Muscle of leg (tissue), 3 donors: ENCODE measurements at regions not wholly inside any gene's neighbourhood (a gene's known extent, or its start where the extent isn't known, plus 50 kb on each side); places are given as distances from the start of the nearest gene placed in this dataset.
"Not testable (repeated sequence)": the region's sequence is repeated elsewhere in the genome, so short reads cannot be mapped to it uniquely, and the experiment has no call there.

Experiments used
- DNase-seq: peaks from one replicate; pipeline ENCODE4 v3.0.0; 2013
- H3K27ac ChIP-seq: one replicate; pipeline ENCODE4 v1.5.1; 2013; ENCODE audit warnings: mild to moderate bottlenecking, low read length, control low read depth
- H3K27me3 ChIP-seq: one replicate; pipeline ENCODE4 v1.6.1; 2013; ENCODE audit warnings: low read length; ENCODE audit not compliant: control insufficient read depth, insufficient read depth
- H3K36me3 ChIP-seq: one replicate; pipeline ENCODE4 v1.6.1; 2013; ENCODE audit warnings: low read length; ENCODE audit not compliant: control insufficient read depth, insufficient read depth
- H3K4me1 ChIP-seq: one replicate; pipeline ENCODE4 v1.6.1; 2013; ENCODE audit warnings: low read length; ENCODE audit not compliant: control insufficient read depth, insufficient read depth
- H3K4me3 ChIP-seq: one replicate; pipeline ENCODE4 v1.5.1; 2013; ENCODE audit warnings: low read length, control low read depth
- H3K9me3 ChIP-seq: replicated peaks from 2 replicates; pipeline ENCODE4 v1.6.1; 2013; ENCODE audit warnings: low read depth, low read length; ENCODE audit not compliant: control insufficient read depth
- WGBS: methylation state at CpG from one replicate; pipeline ENCODE4 v1.1.5; 2013; ENCODE audit warnings: missing lambda C conversion rate; ENCODE audit not compliant: insufficient coverage; 5-methylcytosine and 5-hydroxymethylcytosine counted together

DNA sequence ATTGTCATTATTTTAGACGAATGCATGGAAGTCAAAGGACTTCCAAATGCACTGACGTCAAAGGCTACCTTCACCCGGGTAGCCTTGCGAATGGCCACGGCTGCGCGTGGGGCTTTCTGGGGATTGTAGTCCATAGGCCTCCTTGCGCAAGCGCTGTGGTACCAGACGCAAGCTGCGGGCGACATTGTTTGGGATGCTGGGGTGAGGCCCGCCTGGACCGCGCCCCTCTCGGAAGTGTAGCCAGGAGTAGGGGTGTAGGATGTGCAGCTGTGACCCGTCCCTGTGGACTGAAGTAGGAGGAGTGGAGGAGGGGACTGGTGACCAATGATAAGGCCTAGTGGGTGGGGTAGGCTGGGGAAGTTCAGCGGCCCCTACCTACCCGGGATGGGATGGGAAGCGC, 720.0 kb upstream of the DEFB115 start:
- not testable (repeated sequence) for H3K4me3 ChIP-seq, H3K27me3 ChIP-seq, H3K9me3 ChIP-seq, DNase-seq, H3K4me1 ChIP-seq, H3K36me3 ChIP-seq, H3K27ac ChIP-seq
- WGBS: 44% methylated on average over 20 of the region's 20 CpGs

DNA sequence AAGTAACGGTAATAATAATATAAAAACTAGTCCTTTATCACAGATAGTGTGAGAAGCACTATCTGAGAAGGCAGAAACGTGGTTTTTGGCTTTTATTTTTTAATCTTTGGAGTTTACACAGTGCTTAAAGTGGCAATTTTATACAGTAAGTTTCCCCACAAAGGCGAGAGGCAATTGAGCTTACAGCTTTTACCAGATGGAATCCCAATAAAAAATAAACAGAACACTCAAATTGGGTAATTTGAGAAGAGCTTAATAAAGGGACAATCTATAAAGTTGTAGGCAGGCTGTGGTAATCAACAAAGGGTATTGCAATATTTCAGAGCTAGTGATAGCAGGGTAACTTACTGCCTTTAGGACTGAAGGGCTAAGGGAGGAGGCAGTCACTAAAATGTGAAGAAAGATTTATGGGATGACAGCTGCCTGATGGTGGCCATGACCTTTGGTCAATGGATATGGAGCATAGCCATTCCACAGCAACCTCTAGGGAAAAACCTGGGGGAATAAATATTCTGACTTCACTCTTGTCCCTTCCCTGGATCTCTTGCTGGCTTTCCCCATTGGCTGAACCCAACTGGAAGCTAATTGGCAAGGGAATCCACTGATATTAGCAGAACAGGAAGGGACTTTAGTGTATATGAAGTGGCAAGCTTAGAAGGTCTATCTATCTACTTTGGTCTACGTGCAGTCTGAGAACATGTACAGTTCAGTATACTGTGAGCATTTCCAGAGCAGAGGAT, 717.0 kb upstream of the DEFB115 start:
- no CpG with 5 or more reads among the region's 4 CpGs for WGBS
- not testable (repeated sequence) for H3K4me1 ChIP-seq, H3K4me3 ChIP-seq, H3K27ac ChIP-seq, H3K9me3 ChIP-seq, H3K36me3 ChIP-seq, DNase-seq, H3K27me3 ChIP-seq

DNA sequence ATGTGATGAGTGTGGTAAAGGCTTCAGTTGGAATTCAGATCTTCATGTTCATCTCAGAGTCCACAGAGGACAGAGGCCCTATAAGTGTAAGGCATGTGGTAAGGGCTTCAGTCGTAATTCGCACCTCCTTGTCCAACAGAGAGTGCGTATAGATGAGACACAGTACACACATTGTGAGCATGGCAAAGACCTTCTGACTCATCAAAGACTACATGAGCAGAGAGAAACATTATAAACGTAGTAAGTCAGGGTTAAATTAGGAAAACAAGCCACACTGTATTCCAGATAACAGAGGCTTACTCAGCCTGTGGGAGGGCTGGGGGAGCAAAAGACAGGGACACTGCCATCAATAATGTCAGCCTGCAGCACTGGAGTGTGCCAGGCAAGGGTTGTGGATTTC, 706.2 kb upstream of the DEFB115 start:
- not testable (repeated sequence) for H3K4me1 ChIP-seq, H3K27me3 ChIP-seq, H3K4me3 ChIP-seq, DNase-seq, H3K9me3 ChIP-seq, H3K36me3 ChIP-seq, H3K27ac ChIP-seq
- no CpG with 5 or more reads among the region's 4 CpGs for WGBS

DNA sequence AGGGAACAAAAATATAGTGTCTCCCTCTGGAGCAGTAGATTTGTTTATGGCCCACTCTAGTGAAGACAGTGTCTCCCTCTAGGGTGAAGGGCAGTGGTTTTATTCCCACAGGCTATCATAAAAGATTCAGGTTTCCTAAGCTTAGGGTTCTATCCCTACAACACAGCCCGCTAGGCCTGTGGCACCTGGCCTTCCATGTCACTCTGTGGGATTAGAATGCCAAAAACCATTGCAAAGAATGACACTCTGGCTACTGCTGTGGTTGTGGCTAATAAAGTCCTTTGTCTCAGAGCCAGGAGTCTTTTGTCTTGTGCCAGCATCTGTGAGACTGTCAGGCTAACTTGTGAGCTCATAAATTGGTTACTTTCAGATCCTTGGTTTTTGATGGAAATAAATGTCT, 700.7 kb upstream of the DEFB115 start:
- not testable (repeated sequence) for H3K27ac ChIP-seq, H3K4me1 ChIP-seq, H3K4me3 ChIP-seq, DNase-seq, H3K36me3 ChIP-seq, H3K27me3 ChIP-seq, H3K9me3 ChIP-seq
- no CpG with 5 or more reads among the region's 1 CpG for WGBS

DNA sequence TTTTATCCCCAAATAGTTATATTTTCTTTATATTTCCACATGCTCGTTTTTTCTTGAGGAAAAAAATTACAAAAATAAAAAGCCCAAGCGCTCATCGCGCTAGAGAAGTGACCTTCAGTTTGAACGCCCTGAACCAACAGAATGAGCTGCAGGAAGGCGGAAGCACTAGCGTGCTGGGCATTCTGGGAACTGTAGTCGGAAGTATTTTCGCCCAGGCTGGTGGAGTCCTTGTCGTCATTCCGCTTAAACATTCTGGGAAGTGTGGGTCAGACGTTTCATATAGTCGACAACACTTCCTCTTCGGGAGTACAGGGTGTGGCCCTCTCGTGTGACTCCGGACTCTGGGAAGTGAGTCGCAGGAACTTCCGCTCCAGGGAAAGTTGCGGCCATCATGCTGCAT, 692.4 kb upstream of the DEFB115 start:
- not testable (repeated sequence) for H3K4me1 ChIP-seq, H3K36me3 ChIP-seq, DNase-seq, H3K4me3 ChIP-seq, H3K9me3 ChIP-seq, H3K27ac ChIP-seq, H3K27me3 ChIP-seq
- 66% methylated on average over 15 of the region's 19 CpGs for WGBS

DNA sequence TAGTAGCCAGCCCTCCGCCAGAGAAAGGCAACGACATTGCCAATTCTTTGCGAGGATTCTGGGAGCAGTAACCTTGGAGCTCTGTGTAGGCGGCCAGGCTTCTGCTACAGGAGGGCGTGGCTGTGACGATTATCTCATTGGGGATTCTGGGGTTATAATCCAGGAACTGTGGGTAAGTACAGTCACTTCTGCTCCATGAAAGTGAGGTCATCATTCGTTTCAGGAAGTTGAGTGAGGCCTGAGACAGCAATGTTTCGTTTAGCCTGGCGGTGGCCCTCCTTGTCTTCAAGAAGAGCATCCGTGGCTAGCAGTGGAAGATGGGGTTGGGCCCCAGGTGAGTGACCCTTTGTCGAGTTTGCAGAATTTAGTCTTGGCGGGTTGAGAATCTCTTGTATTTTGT, 687.6 kb upstream of the DEFB115 start:
- not testable (repeated sequence) for H3K27me3 ChIP-seq, H3K4me3 ChIP-seq, H3K9me3 ChIP-seq, H3K36me3 ChIP-seq, H3K4me1 ChIP-seq, DNase-seq, H3K27ac ChIP-seq
- 90% methylated on average over 3 of the region's 12 CpGs for WGBS

DNA sequence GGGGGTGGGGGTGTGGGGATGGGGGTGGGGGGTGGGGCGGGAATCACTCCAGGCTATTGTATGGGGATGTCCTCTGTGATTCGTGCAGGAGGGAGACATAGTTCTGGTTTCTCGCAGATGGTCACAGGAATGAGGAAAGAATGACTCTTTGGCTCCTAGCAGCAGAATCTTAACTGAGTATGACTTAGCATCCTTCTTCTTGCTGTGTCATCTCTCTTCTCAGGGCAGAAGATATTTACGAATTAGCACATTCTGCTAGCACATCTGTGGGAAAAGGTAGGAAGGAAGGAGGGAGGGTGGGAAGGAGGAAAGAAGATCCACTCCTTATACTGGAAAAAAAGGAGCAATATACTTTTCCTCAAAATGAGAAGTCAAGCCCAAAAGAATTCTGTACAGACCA, 686.8 kb upstream of the DEFB115 start:
- H3K27ac ChIP-seq, H3K27me3 ChIP-seq, H3K4me1 ChIP-seq, H3K4me3 ChIP-seq, H3K9me3 ChIP-seq, DNase-seq, H3K36me3 ChIP-seq: not testable (repeated sequence)
- WGBS: no CpG with 5 or more reads among the region's 4 CpGs

DNA sequence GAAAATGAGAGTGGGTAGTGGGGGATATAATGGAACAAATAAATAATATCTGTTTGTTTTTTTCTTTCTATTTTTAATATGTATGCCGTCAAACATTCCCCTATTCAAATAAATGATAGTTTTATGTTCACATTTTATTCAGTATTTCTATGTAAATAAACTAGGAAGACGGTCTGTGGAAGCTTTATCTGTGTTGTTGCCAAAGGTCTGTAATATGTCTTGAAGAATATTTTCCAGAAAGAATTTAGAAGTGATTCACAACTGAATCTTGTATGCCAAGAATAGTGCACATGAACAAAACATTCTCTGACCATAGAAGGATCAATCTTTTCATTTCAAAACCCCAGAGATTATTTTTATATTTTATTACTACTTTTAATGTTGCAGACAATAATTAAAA, 683.1 kb upstream of the DEFB115 start:
- H3K9me3 ChIP-seq, H3K36me3 ChIP-seq, H3K4me1 ChIP-seq, DNase-seq, H3K4me3 ChIP-seq, H3K27ac ChIP-seq, H3K27me3 ChIP-seq: not testable (repeated sequence)
- no CpG with 5 or more reads among the region's 2 CpGs for WGBS

DNA sequence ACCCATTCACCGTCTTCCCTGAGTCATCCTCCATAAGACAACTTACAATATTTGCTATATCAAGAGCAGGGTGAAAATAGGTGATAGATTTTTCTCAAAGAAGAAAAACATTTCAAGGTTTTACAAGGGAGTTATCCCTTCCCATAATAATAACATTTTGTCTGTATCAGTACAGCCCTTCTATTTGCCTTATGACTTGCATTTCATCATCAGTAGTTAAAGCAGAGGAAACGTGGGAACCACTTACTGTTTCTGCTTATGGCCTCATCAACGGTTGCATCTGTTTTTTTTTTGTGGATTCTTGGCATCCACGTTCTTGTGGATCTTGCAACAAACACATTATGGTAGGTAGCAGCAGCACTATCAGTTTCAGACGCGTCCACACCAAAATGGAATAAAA, 678.4 kb upstream of the DEFB115 start:
- no CpG with 5 or more reads among the region's 6 CpGs for WGBS
- not testable (repeated sequence) for H3K27ac ChIP-seq, H3K4me3 ChIP-seq, H3K36me3 ChIP-seq, H3K9me3 ChIP-seq, DNase-seq, H3K27me3 ChIP-seq, H3K4me1 ChIP-seq

DNA sequence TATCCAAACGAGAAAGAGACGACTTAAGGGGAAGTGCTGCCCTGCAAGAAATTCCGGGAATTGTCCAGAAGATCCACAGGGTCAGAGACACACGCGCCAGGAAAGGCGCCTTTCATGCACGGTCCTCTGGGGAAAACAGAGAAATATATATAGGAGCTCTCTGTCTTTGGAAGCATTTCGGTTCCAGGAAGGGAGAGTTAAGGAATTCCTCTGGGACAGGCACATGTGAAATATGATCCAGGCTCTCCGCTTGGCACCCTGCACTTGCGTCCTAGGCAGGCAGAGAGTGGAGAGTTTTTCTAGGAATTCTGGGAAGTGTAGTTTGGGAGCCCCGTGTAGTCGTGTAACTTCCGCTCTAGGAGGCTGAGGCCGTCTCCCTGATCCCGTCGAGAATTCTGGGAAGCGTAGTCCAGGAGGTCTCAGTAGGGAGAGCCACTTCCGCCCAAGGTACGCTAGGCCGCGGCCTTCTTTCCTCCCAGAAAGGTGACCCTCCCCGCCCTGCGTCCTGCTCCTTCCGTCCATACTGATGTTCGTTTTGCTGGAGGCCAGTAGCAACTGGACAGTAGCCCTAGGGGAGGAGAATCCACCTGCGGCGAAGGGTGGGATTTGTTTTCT, 677.5 kb upstream of the DEFB115 start:
- H3K36me3 ChIP-seq, H3K27ac ChIP-seq, H3K4me3 ChIP-seq, H3K4me1 ChIP-seq, H3K9me3 ChIP-seq, H3K27me3 ChIP-seq: not testable (repeated sequence)
- DNase-seq: peak; percentile 22
- 28% methylated on average over 4 of the region's 27 CpGs for WGBS

DNA sequence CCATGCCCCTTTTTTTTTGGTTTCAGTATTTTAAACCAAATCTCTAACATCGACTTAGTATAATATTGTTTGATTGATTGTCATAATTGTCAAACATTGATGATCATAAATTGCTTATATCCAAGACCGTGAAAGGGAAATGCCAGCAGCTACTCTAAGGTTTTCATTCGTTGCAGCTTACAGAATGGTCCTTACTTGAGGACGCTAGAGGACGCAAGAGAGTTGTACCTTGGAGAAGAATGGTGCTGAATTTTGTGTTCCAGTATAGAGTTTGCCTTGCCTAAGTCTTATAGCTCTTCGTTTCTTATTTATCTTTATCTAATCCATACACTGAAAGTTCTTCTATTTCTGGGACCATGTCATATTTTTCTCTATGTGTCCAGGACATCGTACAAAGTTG, 675.6 kb upstream of the DEFB115 start:
- H3K4me1 ChIP-seq, H3K27me3 ChIP-seq, H3K27ac ChIP-seq, H3K36me3 ChIP-seq, H3K9me3 ChIP-seq, DNase-seq, H3K4me3 ChIP-seq: not testable (repeated sequence)
- WGBS: no CpG with 5 or more reads among the region's 7 CpGs
